ENCODE measurements at regions not wholly inside any gene's neighbourhood (a gene's known extent, or its start where the extent isn't known, plus 50 kb on each side); places are given as distances from the start of the nearest gene placed in this dataset.

GRCh38 chr6:6730831-6731230 is 142.3 kb downstream of the LY86 start:
- peak; percentile 47 to 78 for DNase-seq
- no peak overlapping the region for H3K27ac ChIP-seq
- no peak overlapping the region for H3K4me3 ChIP-seq
- no peaks in the 10 kb centered on the region for H3K27me3 ChIP-seq
- no peaks in the 10 kb centered on the region for H3K4me1 ChIP-seq
- H3K9me3 ChIP-seq: no peaks in the 10 kb centered on the region
- intact Hi-C loops (cut with DNase I; ENCODE audit: low total_unique reads): no loop called here
- H3K36me3 ChIP-seq: no peaks in the 10 kb centered on the region
- TF ChIP-seq POLR2A (IDR thresholded peaks at IDR 0.05): no peak
- TF ChIP-seq CTCF (IDR thresholded peaks at IDR 0.05): no peak

GRCh38 chr6:6734479-6735465 is 146.3 kb downstream of the LY86 start:
- DNase-seq: no peak
- TF ChIP-seq CTCF (IDR thresholded peaks at IDR 0.05) (no peak), POLR2A (IDR thresholded peaks at IDR 0.05) (no peak)
- intact Hi-C loops (cut with DNase I; ENCODE audit: low total_unique reads): no loop called here
- H3K4me1 ChIP-seq: peaks cover 0 to 6% of the 10 kb centered on the region in 2 donors
- H3K27me3 ChIP-seq: no peaks in the 10 kb centered on the region
- no peaks in the 10 kb centered on the region for H3K36me3 ChIP-seq
- H3K27ac ChIP-seq: no peak overlapping the region
- no peaks in the 10 kb centered on the region for H3K9me3 ChIP-seq
- H3K4me3 ChIP-seq: no peak overlapping the region

- peak; percentile 85 to 89 for DNase-seq
- peaks cover 0 to 6% of the 10 kb centered on the region in 2 donors for H3K4me1 ChIP-seq
- H3K27ac ChIP-seq: peak overlapping the region; percentile 77 to 82
- intact Hi-C loops (cut with DNase I; ENCODE audit: low total_unique reads): no loop called here
- H3K27me3 ChIP-seq: no peaks in the 10 kb centered on the region
- TF ChIP-seq CTCF (IDR thresholded peaks at IDR 0.05) (no peak), POLR2A (IDR thresholded peaks at IDR 0.05) (no peak)
- H3K4me3 ChIP-seq: peak overlapping the region; percentile 30 to 45
- H3K36me3 ChIP-seq: no peaks in the 10 kb centered on the region
- no peaks in the 10 kb centered on the region for H3K9me3 ChIP-seq
These were observed 148.5 kb downstream of the LY86 start for GRCh38 chr6:6736791-6737654.

- H3K4me1 ChIP-seq: peaks cover 0 to 6% of the 10 kb centered on the region in 2 donors
- DNase-seq: no peak
- H3K9me3 ChIP-seq: no peaks in the 10 kb centered on the region
- no peaks in the 10 kb centered on the region for H3K27me3 ChIP-seq
- H3K36me3 ChIP-seq: no peaks in the 10 kb centered on the region
- peak overlapping the region; percentile 77 to 82 for H3K27ac ChIP-seq
- TF ChIP-seq POLR2A (IDR thresholded peaks at IDR 0.05): no peak
- no peak for TF ChIP-seq CTCF (IDR thresholded peaks at IDR 0.05)
- peak overlapping the region; percentile 30 to 45 for H3K4me3 ChIP-seq
- intact Hi-C loops (cut with DNase I; ENCODE audit: low total_unique reads): no loop called here
These were observed 149.2 kb downstream of the LY86 start for GRCh38 chr6:6737671-6738070.

Measured in uterus (tissue), 3 donors.